NCI-H2081 (cell line): ENCODE measurements at regions not wholly inside any gene's neighbourhood (a gene's known extent, or its start where the extent isn't known, plus 50 kb on each side); places are given as distances from the start of the nearest gene placed in this dataset.
"Not testable (repeated sequence)": the region's sequence is repeated elsewhere in the genome, so short reads cannot be mapped to it uniquely, and the experiment has no call there.

ENCODE experiments used
- DNase-seq, 2 experiments: peaks; one replicate each; lab custom pipeline; 2025; lab: John Stamatoyannopoulos, UW

DNA sequence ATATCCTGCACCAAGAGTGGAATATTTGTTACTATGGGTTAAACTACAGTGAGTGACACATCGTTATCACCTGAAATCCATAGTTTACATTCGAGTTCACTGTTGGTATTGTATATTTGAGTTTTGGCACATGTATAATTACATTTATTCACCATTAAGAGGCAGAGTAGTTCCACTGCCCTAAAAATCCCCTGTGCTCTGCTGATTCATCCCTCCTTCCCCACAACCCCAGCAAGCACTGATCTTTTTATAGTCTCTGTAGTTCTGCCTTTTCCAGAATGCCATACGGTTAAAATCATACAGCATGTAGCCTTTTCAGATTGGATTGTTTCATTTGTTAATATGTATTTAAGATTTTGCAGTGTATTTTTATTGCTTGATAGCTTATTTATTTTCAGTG lies 495.2 kb downstream of the DIRAS2 start:
- DNase-seq, result no peak

DNA sequence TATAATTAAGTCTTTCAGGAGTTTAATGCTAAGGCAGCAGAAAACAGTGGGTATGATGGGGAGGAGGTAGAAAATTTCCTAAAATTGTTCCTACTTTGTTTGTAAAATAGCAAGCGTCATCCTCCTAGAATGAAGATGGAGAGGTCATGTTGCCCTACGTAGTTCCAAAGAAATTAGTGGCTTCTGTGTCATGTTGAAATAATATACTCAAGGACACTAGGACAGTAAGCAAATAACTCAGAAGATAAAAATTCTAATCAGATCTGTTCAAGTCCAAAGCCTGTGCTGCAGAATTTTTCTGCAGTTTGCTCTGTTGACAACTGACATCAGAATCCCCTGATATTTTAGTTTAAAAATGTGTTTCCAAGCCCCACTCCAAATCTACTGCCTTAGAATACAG lies 486.3 kb downstream of the DIRAS2 start:
- no peak for DNase-seq

DNA sequence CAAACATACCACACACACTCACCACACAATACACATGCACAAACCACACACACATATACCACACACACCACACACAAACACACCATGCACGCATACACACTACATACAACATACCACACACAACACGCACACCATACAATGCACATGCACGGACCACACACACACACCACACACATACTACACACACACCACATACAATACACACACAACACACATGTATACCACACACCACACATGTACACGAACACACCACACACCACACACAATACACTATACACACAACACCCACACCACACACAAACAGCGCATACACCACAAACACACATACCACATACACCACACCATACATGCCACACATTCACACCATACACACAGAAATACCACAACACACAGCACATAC lies 480.3 kb downstream of the DIRAS2 start:
- no peak for DNase-seq

DNA sequence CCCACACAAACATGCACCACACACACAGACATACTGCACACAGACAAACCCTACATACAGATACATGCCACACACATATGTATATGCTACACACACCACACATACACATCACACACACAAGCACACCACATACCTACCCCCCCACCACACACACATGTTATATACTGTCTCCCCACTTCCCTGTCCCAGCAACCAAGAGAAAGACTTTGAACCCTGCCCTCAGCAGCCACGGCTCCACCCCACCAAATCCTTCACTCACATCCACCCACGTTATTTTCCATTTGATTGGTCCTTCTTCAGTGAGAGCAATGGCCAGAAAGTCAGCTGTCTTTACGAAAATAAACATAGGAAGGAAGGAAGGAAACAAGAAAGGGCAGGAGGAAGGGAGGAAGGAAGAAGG lies 479.8 kb downstream of the DIRAS2 start:
- DNase-seq, result no peak

DNA sequence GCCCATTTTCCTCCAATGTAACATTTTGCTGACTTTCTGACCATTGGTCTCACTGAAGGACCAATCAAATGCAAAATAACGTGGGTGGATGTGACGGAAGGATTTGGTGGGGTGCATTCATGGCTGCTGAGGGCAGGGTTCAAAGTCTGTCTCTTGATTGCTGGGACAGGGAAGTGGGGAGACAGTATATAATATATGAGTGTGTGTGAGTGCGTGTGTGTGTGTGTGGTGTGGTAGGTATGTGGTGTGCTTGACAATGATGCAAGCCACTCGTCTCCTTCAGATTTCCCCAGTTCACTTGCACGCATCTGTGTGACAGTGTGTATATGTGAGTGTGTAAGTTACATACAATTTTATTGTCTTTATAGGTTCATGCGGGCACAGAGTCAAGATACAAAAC lies 477.3 kb downstream of the DIRAS2 start:
- no peak for DNase-seq

DNA sequence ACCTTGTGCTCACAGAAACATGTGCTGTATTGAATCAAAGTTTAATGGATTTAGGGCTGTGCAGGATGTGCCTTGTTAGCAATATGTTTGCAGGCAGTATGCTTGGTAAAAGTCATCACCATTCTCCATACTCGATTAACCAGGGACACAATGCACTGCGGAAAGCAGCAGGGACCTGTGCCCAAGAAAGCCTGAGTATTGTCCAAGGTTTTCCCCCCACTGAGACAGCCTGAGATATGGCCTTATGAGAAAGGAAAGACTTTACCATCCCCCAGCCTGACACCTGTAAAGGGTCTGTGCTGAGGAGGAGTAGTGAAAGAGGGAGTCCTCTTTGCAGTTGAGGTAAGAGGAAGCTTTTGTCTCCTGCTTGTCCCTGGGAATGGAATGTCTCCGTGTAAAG lies 476.2 kb downstream of the DIRAS2 start:
- not testable (repeated sequence) for DNase-seq

DNA sequence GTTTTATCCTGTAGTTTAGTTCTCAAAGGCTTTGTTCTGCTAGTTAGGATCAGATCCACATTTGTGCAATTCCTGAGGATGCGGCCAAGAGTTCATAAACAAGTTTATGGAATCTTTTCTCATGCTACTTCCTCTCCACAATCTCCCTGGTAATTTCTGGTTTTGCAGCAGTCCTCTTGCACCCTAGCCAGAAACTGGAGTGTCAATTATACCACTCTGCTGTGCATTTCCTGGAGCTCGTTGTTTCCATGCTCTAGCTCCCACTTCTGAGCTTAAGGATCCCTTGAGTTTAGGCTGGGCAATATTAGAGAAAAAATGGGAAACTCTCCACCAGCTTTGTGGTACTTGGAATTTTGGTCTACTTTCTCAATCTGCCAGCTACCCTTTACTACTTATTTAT lies 474.7 kb downstream of the DIRAS2 start:
- DNase-seq, result no peak

DNA sequence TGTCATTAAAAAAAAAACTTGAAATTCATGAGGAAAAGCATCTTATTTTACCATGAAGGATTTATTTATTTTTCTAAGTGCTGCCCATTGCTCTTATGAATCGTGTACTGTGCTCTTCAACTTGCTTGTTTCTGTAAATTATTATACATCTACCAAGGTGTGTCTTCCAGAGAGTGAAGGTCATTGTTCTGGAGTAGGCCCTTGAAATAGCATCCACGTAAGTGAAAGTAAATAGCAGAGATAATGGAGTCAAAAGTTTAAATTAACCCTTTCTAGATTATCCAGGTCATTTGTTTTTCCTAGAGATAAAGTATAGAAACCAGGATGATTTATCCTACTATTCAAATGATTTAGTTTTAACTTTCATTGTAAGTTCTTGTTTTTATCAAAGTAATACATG lies 473.1 kb downstream of the DIRAS2 start:
- peak in 1 of 2 experiments; percentile 13 for DNase-seq

DNA sequence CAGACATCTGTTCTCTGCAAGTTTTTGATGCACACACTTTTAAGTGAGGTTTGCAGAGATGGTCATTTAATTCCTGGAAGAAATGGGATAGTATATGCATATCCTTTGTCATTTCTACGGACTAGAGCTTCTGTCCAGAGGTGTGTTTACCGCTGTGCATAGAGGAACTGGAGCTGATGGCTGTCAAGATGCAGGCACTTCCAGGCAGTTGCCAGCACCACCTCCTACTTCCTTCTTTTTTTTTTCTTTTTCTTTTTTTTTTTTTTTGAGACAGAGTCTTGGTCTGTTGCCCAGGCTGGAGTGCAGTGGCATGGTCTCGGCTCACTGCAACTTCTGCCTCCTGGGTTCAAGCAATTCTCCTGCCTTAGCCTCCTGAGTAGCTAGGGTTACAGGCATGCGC lies 468.7 kb downstream of the DIRAS2 start:
- DNase-seq, result not testable (repeated sequence)

DNA sequence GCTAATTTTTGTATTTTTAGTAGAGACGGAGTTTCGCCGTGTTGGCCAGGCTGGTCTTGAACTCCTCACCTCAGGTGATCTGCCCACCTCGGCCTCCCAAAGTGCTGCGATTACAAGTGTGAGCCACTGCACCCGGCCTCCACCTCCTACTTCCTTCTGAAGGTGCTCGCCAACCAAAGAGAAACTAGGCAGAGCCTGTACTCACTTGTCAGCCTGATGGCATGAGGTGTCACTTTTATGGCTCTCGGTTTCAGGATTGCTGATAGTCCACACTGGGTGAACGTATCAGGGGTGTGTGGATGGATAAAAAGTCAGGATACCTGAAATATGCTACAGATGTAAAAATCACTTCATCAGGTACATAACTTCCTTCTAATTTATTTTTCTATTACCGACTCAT lies 468.3 kb downstream of the DIRAS2 start:
- not testable (repeated sequence) for DNase-seq

DNA sequence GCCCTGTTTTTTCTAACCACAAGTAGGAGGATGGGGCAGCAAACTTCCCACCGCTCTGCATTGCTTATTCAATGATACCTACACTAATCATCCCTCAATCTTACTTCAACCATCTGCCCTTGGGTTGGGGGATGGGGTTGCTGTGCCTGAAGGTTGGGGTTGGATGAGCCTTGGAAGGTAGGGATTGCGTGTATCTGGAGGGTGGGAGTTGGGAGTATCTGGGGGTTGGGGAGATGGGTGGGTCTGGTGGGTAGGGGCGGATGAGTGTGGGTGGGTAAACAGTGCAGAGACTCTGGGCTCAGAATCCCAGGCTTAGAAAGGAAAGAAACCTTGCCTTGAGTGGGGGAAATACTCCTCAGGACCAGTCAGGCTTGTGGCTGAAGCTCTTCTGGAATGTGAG lies 467.4 kb downstream of the DIRAS2 start:
- DNase-seq, result no peak

DNA sequence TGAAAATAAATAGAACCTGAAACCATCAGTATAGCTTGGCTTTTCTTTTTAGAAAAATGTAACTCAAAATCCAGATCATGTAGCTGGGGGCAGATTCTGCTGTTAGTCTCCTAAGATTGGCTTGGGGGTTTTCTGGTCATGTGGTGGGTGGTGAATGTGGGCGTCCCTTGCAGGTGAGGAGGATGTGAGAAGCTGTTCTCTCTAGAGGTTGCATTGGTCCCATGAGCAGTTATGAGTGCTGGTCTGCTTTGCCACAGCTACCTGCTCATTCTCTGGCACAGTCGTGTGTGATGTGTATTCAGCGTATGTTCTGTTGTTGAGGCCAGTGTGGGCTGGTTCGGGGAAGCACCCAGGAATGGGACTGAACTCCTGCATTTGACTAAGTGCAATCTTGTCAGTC lies 466.8 kb downstream of the DIRAS2 start:
- no peak for DNase-seq

DNA sequence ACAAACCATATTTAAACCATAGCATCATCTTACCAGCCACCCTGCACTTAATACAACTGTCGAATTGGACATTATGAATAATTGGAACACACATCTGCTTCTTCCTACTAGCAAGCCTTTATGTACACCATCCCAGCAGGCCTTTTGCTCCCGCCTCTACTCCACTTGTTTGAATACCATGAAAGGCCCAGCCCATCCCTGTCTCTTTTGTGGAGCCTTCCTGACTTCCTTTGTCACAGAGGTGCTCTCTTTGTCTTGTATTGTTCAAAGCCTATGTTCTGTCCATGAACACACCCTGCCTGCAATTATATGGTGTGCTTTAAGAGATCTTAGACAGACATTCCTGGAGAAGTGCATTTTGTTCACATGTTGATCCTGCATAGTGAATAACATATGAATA lies 465.7 kb downstream of the DIRAS2 start:
- DNase-seq, result peak; percentile 100

DNA sequence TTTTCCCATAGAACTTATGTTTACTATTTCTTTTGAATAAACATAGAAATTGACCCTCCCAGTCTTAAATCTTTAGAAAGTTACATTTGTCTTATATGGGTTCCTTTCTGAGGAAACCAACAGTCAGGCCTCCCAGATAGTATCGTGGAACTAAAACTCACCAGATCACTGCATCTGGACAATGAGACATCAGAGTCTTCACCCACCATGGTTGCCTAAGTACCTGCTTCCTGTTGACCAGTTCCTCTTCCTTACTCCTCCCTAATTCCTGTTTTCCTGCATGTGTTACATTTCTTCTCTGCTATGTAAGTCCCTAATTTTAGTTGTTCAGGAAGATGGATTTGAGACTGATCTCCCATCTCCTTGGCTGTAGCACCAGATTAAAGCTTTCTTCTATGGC lies 462.2 kb downstream of the DIRAS2 start:
- DNase-seq, result peak in 1 of 2 experiments; percentile 4

DNA sequence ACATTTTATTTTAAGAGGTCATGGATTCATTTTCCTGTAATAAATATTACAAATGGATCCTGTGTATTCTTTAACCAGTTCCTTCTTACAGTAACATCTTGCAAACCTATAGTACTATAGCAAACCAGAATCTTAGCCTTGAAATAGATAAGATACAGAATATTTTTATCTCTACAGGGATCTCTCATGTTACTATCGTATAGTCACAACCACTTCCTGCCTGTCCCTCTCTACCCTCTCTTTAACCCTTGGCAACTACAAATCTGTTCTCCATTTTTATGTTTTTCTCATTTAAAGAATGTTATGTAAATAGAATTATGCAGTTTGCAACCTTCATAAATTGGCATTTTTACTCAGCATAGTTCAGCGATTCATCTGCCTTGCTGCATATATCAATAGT lies 454.0 kb downstream of the DIRAS2 start:
- no peak for DNase-seq

DNA sequence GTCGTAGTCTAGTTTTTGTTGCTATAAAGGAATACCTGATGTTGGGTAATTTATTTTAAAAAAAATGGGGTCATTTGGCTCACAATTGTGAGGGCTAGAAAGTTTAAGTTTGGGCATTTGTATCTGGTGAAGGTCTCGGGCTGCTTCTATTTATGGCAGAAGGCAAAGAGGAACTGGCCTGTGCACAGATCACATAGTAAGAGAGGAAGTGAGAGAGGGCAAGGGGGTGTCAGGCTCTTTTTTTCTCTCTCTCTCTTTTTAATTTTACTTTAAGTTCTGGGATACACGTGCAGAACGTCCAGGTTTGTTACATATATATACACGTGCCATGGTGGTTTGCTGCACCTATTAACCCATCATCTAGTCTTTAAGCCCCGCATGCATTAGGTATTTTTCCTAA lies 453.3 kb downstream of the DIRAS2 start:
- no peak for DNase-seq

DNA sequence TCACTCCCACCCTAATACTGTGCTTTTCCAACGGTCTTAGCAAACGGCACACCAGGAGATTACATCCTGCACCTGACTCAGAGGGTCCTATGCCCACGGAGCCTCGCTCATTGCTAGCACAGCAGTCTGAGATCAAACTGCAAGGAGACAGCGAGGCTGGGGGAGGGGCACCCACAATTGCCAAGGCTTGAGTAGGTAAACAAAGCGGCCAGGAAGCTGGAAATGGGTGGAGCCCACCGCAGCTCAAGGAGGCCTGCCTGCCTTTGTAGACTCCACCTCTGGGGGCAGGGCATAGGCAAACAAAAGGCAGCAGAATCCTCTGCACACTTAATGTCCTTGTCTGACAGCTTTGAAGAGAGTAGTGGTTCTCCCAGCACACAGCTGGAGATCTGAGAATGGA lies 450.2 kb downstream of the DIRAS2 start:
- not testable (repeated sequence) for DNase-seq

DNA sequence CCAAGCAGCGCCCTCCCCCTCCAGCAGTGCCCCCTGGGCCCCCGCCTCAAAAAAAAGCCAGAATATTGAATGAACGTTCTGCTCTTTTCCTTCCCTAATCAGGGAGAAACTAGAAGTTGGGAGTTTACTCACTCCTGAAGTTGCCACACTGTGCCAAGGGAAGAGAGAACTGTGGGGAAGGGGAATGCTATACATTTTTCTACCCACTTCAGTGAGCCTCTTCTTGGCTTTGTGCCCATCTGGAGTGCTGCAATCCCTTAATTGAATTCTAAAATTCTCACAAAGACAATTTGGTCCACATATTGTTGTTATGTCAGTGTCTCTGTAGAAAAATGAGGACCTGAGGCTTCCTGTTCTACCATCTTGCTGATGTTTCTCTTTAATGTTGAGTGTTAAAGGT lies 443.7 kb downstream of the DIRAS2 start:
- DNase-seq, result no peak

DNA sequence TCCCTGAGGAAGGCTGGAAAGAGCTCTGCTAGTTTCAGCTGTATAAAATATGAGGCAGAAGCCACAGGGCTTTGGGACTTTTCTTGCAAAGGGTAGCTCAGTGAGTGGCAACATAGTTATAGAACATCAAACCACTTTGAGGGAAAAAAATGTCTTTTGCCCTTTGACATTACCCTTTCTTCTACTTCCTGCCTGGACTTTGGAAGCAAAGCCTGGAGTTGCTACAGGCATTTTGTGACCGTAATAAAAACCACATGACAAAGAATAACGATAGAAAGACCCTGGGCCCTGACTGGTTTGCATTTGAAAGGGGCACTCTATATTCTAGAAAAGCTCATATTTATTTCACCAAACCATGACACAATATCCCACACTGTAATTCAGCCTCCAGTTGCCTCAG lies 440.9 kb downstream of the DIRAS2 start:
- no peak for DNase-seq

DNA sequence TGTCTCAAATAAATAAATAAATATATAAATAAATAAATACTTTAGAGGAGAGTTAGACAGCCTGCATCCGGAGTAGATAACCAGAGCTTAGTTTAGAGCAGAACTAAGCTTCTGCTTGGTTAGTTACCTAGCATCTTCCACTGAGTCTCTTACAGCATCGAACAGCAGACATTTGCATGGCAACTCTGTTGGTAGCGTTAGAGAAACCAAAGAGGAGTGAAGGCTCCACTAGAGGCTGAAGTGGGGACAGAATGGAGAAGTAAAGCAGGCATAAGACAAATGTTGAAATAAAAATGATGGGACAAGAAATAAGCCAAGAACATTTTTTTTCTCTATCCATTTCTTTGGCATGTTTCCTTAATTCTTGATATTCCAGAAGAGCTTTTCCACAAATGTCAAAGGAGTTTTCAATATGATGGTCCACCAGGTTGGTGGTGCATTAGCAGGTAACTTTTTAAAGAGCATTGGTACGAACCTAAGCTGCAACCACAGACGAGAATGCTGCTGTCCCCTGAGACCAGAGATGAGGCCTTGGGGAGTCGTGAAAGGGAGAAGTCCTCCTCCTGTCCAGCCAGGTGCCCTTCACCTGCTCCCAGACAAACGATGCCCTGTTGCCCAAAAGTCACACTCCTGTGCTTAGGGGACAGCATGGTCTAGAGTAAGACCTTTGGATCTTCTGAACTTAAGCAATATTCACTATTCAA lies 438.3 kb downstream of the DIRAS2 start:
- no peak for DNase-seq

DNA sequence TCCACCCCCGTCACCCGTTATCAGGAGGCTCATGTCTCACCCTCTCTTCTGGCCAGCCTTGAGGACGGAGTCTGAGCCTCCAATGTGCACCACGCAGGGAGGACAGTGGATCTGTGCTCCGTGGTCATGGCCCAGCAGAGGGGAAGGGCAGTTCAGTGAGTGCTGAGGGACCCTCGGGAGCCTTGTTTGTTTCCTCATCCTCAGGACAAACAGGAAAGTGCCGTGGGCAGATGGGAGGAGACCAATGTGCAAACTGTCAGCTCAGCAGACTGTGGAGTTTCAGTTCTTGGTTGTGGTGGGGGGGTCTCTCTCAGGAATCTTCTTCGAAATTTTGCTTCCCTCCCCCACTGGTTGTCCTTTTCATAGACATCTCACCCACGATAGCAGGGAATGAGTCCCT lies 429.6 kb downstream of the DIRAS2 start:
- DNase-seq, result not testable (repeated sequence)

DNA sequence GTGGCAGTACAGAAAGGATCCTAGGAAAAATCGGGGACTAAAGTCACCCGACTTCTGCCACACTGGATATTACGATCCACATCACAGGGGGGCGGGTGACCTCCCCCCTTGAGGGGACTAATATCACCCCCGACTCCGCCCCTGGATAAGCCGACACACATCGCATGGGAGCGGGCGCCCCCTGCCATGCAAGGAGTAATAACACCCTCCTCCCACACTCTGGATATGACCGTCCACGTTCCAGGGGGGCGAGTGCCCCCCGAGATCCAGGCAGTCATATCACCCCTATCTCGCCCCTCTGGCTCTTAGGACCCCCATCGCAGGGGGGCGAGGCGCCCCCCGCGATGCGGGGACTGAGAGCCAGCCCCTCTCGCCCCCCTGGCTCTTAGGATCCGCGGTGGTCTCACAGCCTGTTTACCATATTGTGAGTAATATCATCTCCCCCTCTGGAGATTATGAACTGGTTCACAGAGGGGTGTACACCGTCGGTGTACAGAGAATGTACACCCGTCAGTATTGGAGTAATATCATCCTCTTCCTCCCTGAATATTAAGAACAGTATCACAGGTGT lies 423.0 kb downstream of the DIRAS2 start:
- DNase-seq, result no peak

DNA sequence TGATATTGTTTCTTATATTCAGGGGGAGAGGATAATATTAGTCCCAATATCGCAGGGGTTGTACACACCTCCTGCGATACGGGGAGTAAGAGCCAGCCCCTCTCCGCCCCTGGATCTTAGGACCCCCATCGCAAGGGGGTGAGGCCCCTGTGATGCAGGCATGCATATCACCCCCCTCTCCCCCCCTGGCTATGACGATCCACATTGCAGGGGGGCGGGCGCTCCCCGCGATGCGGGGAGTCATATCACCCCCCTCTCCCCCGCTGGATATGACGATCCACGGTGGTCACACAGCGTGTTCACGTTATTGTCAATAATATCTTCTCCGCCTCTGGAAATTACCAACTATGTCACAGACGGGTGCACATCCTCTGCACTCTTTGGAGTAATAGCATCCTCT lies 420.7 kb downstream of the DIRAS2 start:
- DNase-seq, result not testable (repeated sequence)

DNA sequence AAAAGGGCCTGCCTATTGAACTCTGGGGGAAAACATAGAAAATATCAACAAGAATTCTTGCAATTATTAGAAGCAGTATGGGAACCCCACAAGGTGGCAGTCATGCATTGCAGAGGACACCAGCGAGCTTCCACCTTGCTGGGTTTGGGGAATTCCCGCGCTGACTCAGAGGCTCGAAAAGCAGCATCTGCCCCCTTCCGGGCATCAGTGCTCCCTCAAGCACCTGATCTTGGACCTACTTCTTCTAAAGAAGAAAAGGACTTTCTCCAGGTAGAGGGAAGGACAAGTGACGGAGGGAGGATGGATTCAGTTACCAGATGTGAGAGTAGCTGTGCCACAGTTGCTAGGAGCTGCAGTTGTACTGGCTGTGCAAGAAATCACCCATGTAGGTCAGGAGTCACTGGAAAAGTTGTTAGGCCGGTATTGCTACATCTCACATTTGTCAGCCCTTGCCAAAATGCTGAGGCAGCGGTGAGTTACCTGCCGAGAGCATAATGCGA lies 415.7 kb downstream of the DIRAS2 start:
- peak; percentile 67 to 78 for DNase-seq
